ENCODE measurements at regions not wholly inside any gene's neighbourhood (a gene's known extent, or its start where the extent isn't known, plus 50 kb on each side); places are given as distances from the start of the nearest gene placed in this dataset.

DNA sequence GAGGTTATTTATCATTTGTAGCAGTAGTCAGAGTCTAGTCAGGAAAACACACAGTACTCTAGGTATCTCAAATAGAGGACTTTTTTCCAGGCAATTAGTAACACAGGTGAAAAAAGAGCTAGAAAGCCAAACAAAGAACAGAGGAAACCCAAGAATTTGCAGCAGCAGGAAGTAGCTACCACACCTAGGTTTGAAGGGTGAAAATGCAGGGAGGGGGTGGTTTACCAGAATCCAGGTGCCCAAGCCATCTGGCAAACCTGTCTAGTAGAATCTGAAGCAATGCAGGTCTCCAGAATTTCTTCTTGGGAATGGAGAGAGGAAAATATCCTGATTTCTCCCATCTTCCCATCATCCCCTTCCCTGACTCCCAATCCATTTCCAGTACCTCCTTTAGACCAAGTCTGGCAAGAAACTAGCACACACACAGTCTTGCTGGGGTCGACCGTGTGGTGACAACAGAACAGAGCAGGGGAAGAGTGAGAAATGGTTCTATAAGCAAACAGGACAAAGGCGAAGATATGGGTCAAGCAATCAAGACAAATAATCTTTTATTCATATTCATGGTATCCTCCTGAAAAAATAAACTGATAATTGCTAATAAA lies 231.9 kb upstream of the MMADHC start:
- H3K4me3 ChIP-seq (ENCODE audit: control insufficient read depth, low read depth, low read length) = no peak overlapping the region
- DNase-seq (ENCODE audit: low read depth) = no peak
- TF ChIP-seq, protein P1, sequence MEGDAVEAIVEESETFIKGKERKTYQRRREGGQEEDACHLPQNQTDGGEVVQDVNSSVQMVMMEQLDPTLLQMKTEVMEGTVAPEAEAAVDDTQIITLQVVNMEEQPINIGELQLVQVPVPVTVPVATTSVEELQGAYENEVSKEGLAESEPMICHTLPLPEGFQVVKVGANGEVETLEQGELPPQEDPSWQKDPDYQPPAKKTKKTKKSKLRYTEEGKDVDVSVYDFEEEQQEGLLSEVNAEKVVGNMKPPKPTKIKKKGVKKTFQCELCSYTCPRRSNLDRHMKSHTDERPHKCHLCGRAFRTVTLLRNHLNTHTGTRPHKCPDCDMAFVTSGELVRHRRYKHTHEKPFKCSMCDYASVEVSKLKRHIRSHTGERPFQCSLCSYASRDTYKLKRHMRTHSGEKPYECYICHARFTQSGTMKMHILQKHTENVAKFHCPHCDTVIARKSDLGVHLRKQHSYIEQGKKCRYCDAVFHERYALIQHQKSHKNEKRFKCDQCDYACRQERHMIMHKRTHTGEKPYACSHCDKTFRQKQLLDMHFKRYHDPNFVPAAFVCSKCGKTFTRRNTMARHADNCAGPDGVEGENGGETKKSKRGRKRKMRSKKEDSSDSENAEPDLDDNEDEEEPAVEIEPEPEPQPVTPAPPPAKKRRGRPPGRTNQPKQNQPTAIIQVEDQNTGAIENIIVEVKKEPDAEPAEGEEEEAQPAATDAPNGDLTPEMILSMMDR (conservative IDR thresholded peaks at IDR 0.05; ENCODE audit: control insufficient read depth, insufficient read depth, low read depth, low read length) = no peak

DNA sequence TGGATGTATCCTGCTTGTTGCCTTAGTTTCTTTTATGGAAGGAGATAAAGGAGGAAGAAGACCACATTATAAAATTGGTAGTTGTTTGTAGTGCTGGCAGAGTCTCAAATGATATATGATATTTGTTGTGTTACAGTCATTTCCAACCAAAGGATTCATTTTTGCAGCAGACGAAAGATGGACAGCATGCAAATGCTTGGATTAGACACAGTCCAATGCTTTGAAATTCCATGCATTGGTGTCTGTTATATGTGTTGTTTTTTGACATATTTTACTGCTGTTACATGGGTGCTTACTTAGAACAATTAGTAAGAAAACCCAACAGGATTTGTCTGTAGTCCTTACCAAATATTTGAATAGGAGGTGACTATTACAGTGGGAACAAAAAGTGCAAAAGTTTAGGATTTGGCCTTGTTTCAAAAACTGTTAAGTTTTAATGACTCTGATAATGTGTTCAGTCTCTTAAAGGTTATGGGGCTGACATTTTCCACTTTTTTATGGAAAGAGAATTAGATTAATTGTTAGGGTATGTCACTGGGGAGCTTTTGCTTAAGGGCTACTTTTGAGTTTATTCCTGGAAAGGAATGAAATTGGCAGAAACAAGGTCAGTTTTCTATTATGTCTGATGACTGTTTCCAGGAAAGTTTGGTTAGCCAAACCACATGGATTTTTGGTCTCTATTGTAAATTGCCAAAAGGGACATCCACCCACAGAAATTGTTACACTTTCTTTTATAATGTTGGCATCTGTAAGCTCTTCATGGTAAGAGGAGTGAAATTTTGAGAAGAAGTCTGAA lies 229.4 kb upstream of the MMADHC start:
- H3K4me3 ChIP-seq (ENCODE audit: control insufficient read depth, low read depth, low read length) = no peak overlapping the region
- peak; percentile 8 for DNase-seq (ENCODE audit: low read depth)
- TF ChIP-seq, protein P1 (conservative IDR thresholded peaks at IDR 0.05; ENCODE audit: control insufficient read depth, insufficient read depth, low read depth, low read length) = no peak

DNA sequence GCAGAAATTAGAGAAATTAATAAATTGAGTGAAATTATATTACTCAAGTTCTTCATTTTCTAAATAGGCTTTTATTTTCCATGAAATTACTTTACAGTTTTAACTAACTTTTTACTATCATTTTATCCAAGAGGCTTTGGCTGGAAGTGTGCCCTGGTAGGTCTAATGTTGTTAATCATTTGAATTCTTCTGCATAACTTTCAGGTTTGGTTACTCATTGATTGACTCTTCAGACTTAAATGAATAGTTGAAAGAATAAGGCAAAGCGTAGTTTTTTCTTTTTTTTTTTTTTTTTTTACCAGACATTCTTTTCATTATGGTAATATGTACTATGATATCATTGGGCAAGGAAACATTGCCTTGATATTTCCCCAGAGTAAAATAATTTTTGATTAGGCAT lies 228.4 kb upstream of the MMADHC start:
- H3K4me3 ChIP-seq (ENCODE audit: control insufficient read depth, low read depth, low read length) = no peak overlapping the region
- TF ChIP-seq, protein P1 (conservative IDR thresholded peaks at IDR 0.05; ENCODE audit: control insufficient read depth, insufficient read depth, low read depth, low read length) = no peak
- DNase-seq (ENCODE audit: low read depth) = no peak

DNA sequence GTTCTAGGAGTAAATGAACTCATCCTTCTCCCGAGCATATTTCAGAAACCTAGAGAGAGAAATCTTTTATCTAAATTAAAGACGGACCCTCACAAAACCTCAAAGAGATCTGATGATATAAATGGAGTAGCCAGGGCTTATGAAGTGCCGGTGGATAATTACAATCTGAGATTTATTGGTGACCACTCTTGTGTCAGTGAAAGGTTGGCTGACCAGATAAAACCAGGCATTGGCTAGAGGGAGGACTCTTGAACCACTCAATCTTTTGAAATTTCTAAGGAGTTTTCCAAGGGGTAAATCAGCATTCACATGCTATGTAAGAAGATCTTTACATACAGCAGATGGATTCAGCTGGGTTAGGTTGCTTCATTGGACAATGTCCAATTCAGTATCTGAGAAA lies 227.3 kb upstream of the MMADHC start:
- DNase-seq (ENCODE audit: low read depth) = no peak
- H3K4me3 ChIP-seq (ENCODE audit: control insufficient read depth, low read depth, low read length) = no peak overlapping the region
- TF ChIP-seq, protein P1 (conservative IDR thresholded peaks at IDR 0.05; ENCODE audit: control insufficient read depth, insufficient read depth, low read depth, low read length) = no peak

DNA sequence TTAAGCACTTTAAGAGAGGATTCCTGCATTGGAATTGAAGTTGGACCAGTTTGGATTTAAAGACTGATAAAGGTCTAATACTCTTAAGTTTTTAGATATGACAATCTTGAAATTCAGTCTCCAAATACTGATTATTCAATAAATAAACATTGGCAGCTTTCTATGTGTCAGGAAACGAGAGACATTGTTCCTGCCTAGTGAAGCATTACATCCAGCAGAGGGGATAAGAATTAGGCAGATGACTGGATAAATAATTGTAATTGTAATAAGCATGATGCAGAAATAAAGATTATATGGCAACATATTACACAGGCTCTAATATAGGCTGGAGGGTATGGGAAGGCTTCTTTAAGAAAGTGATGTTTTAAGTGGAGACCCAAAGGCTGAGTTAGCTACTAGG lies 226.5 kb upstream of the MMADHC start:
- no peak overlapping the region for H3K4me3 ChIP-seq (ENCODE audit: control insufficient read depth, low read depth, low read length)
- DNase-seq (ENCODE audit: low read depth) = no peak
- TF ChIP-seq, protein P1 (conservative IDR thresholded peaks at IDR 0.05; ENCODE audit: control insufficient read depth, insufficient read depth, low read depth, low read length) = no peak

DNA sequence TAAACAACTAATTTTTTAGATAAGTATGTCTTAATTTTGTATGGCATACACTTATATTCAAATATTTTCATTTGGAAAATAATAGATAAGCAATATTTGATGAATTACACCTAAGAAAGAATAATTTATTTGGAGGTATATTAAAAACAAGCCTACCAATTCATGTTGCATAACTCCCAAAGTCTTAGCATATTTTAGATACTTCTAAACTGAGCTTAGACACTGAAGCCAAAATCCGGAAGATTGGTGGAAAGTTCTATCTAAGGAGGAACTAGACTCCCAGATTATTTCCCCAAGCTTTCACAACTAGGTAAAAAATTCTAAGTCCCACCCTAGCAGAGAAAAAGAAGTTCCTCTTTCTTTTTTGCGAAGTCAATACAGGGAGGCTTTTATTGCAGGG lies 221.0 kb upstream of the MMADHC start:
- no peak for DNase-seq (ENCODE audit: low read depth)
- TF ChIP-seq, protein P1 (conservative IDR thresholded peaks at IDR 0.05; ENCODE audit: control insufficient read depth, insufficient read depth, low read depth, low read length) = no peak
- H3K4me3 ChIP-seq (ENCODE audit: control insufficient read depth, low read depth, low read length) = no peak overlapping the region
